BJ (cell line): ENCODE measurements at regions not wholly inside any gene's neighbourhood (a gene's known extent, or its start where the extent isn't known, plus 50 kb on each side); places are given as distances from the start of the nearest gene placed in this dataset.
"Not testable (repeated sequence)": the region's sequence is repeated elsewhere in the genome, so short reads cannot be mapped to it uniquely, and the experiment has no call there.

Experiments used
- CTCF ChIA-PET: fragments of 350-600 bp; formaldehyde crosslinking; extraction: SDS; loops from one replicate; lab custom pipeline; 2021; ENCODE audit warnings: antibody characterized with exemption, inconsistent platforms; lab: Yijun Ruan, JAX
- POLR2A ChIA-PET: fragments of 300-600 bp; sonication (Branson Sonifier 250); formaldehyde crosslinking; extraction: SDS; loops from one replicate; lab custom pipeline; 2021; ENCODE audit warnings: antibody characterized with exemption; lab: Charles Lee
- DNase-seq: peaks from one replicate; pipeline ENCODE4 v3.0.0-alpha.2; 2011; ENCODE audit warnings: low read depth
- H3K27me3 ChIP-seq: 2 replicates; pipeline ENCODE4 v1.6.0; 2011; ENCODE audit warnings: low read length; ENCODE audit not compliant: control insufficient read depth, insufficient read depth
- H3K36me3 ChIP-seq: 2 replicates; pipeline ENCODE4 v1.5.1; 2011; ENCODE audit warnings: low read length; ENCODE audit not compliant: control insufficient read depth, insufficient read depth
- H3K4me3 ChIP-seq: 2 replicates; pipeline ENCODE4 v1.5.1; 2011; ENCODE audit warnings: low read depth, mild to moderate bottlenecking, control low read depth, low read length
- TF ChIP-seq, protein P1 (sequence below): IDR thresholded peaks from 2 replicates; pipeline ENCODE4 v1.5.1; 2011; ENCODE audit warnings: low read depth, mild to moderate bottlenecking, control low read depth, inconsistent platforms, low read length, moderate library complexity; ENCODE audit not compliant: insufficient read depth

- H3K27me3 ChIP-seq, result peaks cover 11% of the 10 kb centered on the region
- H3K4me3 ChIP-seq, result no peak overlapping the region
- H3K36me3 ChIP-seq, result no peaks in the 10 kb centered on the region
- ChIA-PET POLR2A (no interaction called here), CTCF (interaction anchor here (0.9 kb wide), 1 partner anchor 14 kb away, joined by 3 read pairs; no protein-coding TSS in a partner anchor)
- no peak for DNase-seq
- TF ChIP-seq, protein P1, sequence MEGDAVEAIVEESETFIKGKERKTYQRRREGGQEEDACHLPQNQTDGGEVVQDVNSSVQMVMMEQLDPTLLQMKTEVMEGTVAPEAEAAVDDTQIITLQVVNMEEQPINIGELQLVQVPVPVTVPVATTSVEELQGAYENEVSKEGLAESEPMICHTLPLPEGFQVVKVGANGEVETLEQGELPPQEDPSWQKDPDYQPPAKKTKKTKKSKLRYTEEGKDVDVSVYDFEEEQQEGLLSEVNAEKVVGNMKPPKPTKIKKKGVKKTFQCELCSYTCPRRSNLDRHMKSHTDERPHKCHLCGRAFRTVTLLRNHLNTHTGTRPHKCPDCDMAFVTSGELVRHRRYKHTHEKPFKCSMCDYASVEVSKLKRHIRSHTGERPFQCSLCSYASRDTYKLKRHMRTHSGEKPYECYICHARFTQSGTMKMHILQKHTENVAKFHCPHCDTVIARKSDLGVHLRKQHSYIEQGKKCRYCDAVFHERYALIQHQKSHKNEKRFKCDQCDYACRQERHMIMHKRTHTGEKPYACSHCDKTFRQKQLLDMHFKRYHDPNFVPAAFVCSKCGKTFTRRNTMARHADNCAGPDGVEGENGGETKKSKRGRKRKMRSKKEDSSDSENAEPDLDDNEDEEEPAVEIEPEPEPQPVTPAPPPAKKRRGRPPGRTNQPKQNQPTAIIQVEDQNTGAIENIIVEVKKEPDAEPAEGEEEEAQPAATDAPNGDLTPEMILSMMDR, result no peak
Measured at GRCh38 chr11:126145954-126146353, 65.5 kb downstream of the RPUSD4 start.

GRCh38 chr11:126143491-126143890, 68.0 kb downstream of the RPUSD4 start:
- CTCF ChIA-PET, result interaction anchor here (1.0 to 1.5 kb wide), 3 partner anchors 9 to 20 kb away, joined by 3 to 4 read pairs (median 3); no protein-coding TSS in a partner anchor
- POLR2A ChIA-PET, result not testable (repeated sequence)
- peaks cover 15% of the 10 kb centered on the region for H3K27me3 ChIP-seq

DNA sequence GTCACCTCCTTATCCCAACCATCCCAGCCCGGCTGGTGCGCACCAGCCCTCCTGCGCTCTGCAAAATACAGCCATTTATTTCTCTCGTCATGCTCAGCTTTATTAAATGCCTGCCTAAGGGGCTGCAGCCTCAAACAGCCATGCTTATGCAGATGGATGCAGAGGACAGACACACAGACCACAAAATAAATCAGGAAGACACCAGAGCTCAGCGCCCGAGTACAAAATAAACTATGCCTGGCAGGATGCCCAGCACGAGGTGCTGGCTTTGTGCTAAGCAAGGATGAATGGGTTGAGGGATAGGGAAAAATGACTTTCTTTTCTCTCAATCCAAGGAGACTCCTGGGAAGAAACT, 70.5 kb downstream of the RPUSD4 start:
- no peaks in the 10 kb centered on the region for H3K36me3 ChIP-seq
- TF ChIP-seq, protein P1, result no peak

More at GRCh38 chr11:126143491-126143890, 68.0 kb downstream of the RPUSD4 start:
- not testable (repeated sequence) for H3K4me3 ChIP-seq, DNase-seq, H3K36me3 ChIP-seq

DNA sequence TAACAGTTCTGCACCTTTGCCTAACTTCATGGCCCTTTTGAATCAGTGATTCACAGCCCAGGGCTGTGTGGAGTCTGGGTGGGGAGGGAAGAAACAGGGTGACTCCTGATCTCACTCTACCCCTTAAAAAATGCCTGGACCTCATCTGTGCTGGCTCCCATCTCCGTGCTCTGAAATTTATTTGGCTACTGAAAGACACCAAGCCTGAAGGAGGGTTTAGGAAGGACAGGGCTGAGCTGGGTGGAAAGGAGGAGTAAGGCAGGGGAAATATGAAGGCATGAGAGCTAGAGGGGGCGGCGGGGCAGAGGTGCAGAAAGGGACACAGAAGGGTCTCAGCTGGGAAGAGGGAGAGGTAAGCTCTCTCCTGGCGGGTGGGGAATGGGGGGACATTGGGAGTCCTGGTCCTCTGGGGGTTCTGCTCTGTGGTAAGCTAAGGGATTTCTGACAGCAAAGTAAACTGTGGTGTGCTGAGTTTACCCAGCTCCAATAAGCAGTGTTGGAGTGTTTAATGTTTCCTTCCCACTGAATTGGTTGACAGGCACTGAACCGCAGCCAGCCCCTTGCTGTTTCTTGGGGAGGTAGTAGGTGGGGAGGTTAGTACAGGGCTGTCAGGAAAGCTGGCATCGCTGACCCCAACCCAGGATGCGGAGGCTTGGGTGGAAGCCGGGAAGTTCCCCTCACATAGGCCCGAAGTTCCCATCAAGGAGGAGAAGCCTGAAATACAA, 71.1 kb downstream of the RPUSD4 start:
- TF ChIP-seq, protein P1, result no peak
- CTCF ChIA-PET, result interaction anchor here (0.8 to 2.2 kb wide), 5 partner anchors 12 to 199 kb away, joined by 4 to 8 read pairs (median 5); no protein-coding TSS in a partner anchor
- Histone ChIP-seq H3K36me3 (no peaks in the 10 kb centered on the region), H3K27me3 (peaks cover 13% of the 10 kb centered on the region), H3K4me3 (no peak overlapping the region)
- POLR2A ChIA-PET, result interaction anchor here (0.7 kb wide), 1 partner anchor 9 kb away, joined by 8 read pairs; no protein-coding TSS in a partner anchor
- no peak for DNase-seq

More for the DNA sequence above, 70.5 kb downstream of the RPUSD4 start:
- DNase-seq, result no peak
- CTCF ChIA-PET, result interaction anchor here (0.8 to 2.2 kb wide), 4 partner anchors 12 to 199 kb away, joined by 4 to 8 read pairs (median 6); no protein-coding TSS in a partner anchor
- Histone ChIP-seq H3K27me3 (peaks cover 13% of the 10 kb centered on the region), H3K4me3 (no peak overlapping the region)
- POLR2A ChIA-PET, result interaction anchor here (0.7 kb wide), 1 partner anchor 8 kb away, joined by 8 read pairs; no protein-coding TSS in a partner anchor

GRCh38 chr11:126139111-126140091, 72.0 kb downstream of the RPUSD4 start:
- Histone ChIP-seq H3K27me3 (peaks cover 13% of the 10 kb centered on the region), H3K36me3 (no peaks in the 10 kb centered on the region), H3K4me3 (no peak overlapping the region)
- DNase-seq, result no peak
- ChIA-PET CTCF (interaction anchor here (0.8 to 2.2 kb wide), 6 partner anchors 14 to 198 kb away, joined by 3 to 8 read pairs (median 4); no protein-coding TSS in a partner anchor), POLR2A (no interaction called here)
- TF ChIP-seq, protein P1, result no peak
